Esophagus muscularis mucosa (tissue), 4 donors: ENCODE measurements at regions not wholly inside any gene's neighbourhood (a gene's known extent, or its start where the extent isn't known, plus 50 kb on each side); places are given as distances from the start of the nearest gene placed in this dataset.

ENCODE experiments used
- DNase-seq: peaks from one replicate; pipeline ENCODE4 v3.0.0-alpha.2; 2017; ENCODE audit errors: extremely low spot score
- H3K27ac ChIP-seq, 4 donors: fragments of 200-600 bp; sonication (generic); replicated peaks in 1 of 4; 1 replicate in 3 of 4; 2 replicates in 1 of 4; pipeline ENCODE4 v1.5.1; 2016 to 2019; ENCODE audit warnings: mild to moderate bottlenecking in 1 of 4
- H3K27me3 ChIP-seq, 4 donors: fragments of 200-600 bp; sonication (generic); one replicate each; pipeline versions ENCODE4 v1.5.1 to v1.6.0; 2016 to 2019
- H3K36me3 ChIP-seq, 4 donors: fragments of 200-600 bp; sonication (generic); one replicate each; pipeline ENCODE4 v1.5.1; 2016 to 2019
- H3K4me1 ChIP-seq, 4 donors: fragments of 200-600 bp; sonication (generic); one replicate each; pipeline ENCODE4 v1.5.1; 2016 to 2019
- H3K4me3 ChIP-seq, 4 donors: fragments of 200-600 bp; sonication (generic); 1 replicate in 2 of 4; 2 replicates in 2 of 4; pipeline ENCODE4 v1.5.1; 2016 to 2019; ENCODE audit warnings: mild to moderate bottlenecking in 4 of 4, moderate library complexity in 1 of 4
- H3K9me3 ChIP-seq, 4 donors: fragments of 200-600 bp; sonication (generic); 1 replicate in 3 of 4; 2 replicates in 1 of 4; pipeline ENCODE4 v1.5.1; 2016 to 2019
- EP300 ChIP-seq: sonication (generic); formaldehyde crosslinking; IDR thresholded peaks from one replicate; pipeline ENCODE4 v1.6.1; 2017; ENCODE audit warnings: antibody characterized with exemption
- POLR2A ChIP-seq: fragments of 450-650 bp; IDR thresholded peaks from one replicate; pipeline ENCODE4 v1.6.1; 2017; ENCODE audit warnings: antibody characterized with exemption, moderate library complexity, mild to moderate bottlenecking, low read depth
- POLR2AphosphoS5 ChIP-seq, 2 donors: sonication (generic); formaldehyde crosslinking; IDR thresholded peaks; one replicate each; pipeline ENCODE4 v1.6.1; 2017; ENCODE audit warnings: antibody characterized with exemption in 2 of 2
- WGBS: methylation state at CpG from one replicate; pipeline ENCODE4 v1.1.5; 2018; 5-methylcytosine and 5-hydroxymethylcytosine counted together
- intact Hi-C: fragments of 100-400 bp; cut with DNase I; formaldehyde crosslinking; loops from one replicate; pipeline ENCODE4 v1.15.1; 2023
- TF ChIP-seq, protein P1 (sequence below), 3 experiments: fragments of 200-600 bp in 2 of 3; fragments of 450-650 bp in 1 of 3; sonication (generic) in 2 of 3; IDR thresholded peaks; one replicate each; pipeline ENCODE4 v1.5.1; 2017 to 2019; ENCODE audit warnings: antibody characterized with exemption in 3 of 3, mild to moderate bottlenecking in 2 of 3, moderate library complexity in 1 of 3

DNA sequence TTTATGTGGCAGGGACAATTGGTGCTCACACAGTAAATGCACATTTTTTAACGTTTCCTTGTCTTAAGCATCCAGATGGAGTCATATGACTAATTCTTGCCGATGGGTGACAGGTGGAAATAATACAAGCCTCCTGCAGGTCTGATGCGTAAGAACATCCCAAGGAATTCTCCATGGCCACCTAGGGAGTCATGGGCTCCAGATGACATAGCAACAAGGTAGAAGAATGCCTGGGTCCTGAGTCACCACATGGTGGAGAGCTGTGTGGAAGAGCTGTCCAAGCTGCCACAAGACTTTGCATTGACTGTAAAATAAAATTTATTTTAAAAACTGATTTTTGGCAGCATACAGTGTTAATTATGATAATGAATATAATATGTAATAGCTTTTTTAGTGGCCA lies 77.0 kb upstream of the MAP3K7 start:
- H3K27ac ChIP-seq = no peak overlapping the region
- H3K4me1 ChIP-seq = no peaks in the 10 kb centered on the region
- 81% methylated on average over 3 of the region's 3 CpGs for WGBS
- H3K9me3 ChIP-seq = peaks cover 0 to 17% (median 8%) of the 10 kb centered on the region in 4 donors
- no peak overlapping the region for H3K4me3 ChIP-seq
- no peaks in the 10 kb centered on the region for H3K27me3 ChIP-seq
- no peak for DNase-seq
- TF ChIP-seq, protein P1, sequence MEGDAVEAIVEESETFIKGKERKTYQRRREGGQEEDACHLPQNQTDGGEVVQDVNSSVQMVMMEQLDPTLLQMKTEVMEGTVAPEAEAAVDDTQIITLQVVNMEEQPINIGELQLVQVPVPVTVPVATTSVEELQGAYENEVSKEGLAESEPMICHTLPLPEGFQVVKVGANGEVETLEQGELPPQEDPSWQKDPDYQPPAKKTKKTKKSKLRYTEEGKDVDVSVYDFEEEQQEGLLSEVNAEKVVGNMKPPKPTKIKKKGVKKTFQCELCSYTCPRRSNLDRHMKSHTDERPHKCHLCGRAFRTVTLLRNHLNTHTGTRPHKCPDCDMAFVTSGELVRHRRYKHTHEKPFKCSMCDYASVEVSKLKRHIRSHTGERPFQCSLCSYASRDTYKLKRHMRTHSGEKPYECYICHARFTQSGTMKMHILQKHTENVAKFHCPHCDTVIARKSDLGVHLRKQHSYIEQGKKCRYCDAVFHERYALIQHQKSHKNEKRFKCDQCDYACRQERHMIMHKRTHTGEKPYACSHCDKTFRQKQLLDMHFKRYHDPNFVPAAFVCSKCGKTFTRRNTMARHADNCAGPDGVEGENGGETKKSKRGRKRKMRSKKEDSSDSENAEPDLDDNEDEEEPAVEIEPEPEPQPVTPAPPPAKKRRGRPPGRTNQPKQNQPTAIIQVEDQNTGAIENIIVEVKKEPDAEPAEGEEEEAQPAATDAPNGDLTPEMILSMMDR (IDR thresholded peaks at IDR 0.05) = no peak
- H3K36me3 ChIP-seq = no peaks in the 10 kb centered on the region
- intact Hi-C loops = no loop called here

DNA sequence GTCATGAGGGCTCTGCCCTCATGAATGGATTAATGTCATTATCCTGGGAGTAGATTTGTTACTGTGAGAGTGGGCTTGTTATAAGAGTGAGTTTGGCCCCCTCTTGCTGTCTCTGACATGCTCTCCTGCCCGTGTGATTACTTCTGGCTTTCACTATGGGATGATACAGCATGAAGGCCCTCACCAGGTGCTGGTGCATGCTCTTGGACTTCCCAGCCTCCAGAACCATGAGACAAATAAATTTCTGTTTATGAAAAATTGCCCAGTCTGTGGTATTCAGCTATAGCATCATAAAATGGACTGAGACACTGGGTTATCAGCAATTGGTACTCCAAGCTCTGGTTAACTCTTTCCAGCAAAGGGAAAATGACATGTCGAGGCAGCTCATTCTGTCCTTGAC lies 76.2 kb upstream of the MAP3K7 start:
- intact Hi-C loops = no loop called here
- TF ChIP-seq, protein P1 (IDR thresholded peaks at IDR 0.05) = no peak
- TF ChIP-seq EP300 (no peak), POLR2A (no peak), POLR2AphosphoS5 (IDR thresholded peaks at IDR 0.05) (no peak)
- 90% methylated on average over 2 of the region's 2 CpGs for WGBS

DNA sequence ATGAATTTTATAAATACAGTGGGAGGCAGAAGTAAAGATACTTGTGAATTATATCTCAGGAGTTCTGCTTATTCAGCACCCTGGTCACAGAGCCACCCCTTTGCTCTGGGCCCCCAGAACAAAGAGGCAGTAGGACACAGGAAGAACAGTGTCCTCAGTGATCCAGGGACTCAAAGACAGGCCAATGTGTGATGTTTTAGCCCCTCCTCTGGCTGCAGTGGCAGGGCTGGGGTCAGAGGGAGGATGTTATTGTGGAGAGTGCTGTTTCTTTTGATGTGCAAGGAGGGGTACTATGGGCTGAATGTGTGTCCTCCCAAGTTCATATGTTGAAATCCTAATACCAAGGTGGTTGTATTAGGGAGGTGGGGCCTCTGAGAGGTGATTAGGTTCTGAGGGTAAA lies 74.1 kb upstream of the MAP3K7 start:
- H3K36me3 ChIP-seq = no peaks in the 10 kb centered on the region
- no peaks in the 10 kb centered on the region for H3K27me3 ChIP-seq
- TF ChIP-seq, protein P1 (IDR thresholded peaks at IDR 0.05) = no peak
- TF ChIP-seq POLR2AphosphoS5 (IDR thresholded peaks at IDR 0.05) = no peak
- TF ChIP-seq EP300 = no peak
- TF ChIP-seq POLR2A = no peak
- intact Hi-C loops = no loop called here
- DNase-seq = peak; percentile 66
- H3K9me3 ChIP-seq = peaks cover 0 to 17% (median 8%) of the 10 kb centered on the region in 4 donors
- H3K4me3 ChIP-seq = no peak overlapping the region
- no peak overlapping the region for H3K27ac ChIP-seq
- H3K4me1 ChIP-seq = no peaks in the 10 kb centered on the region

More for the DNA sequence above, 76.2 kb upstream of the MAP3K7 start:
- Histone ChIP-seq H3K36me3 (no peaks in the 10 kb centered on the region), H3K27me3 (no peaks in the 10 kb centered on the region), H3K4me1 (no peaks in the 10 kb centered on the region), H3K4me3 (no peak overlapping the region), H3K9me3 (peaks cover 0 to 17% (median 8%) of the 10 kb centered on the region in 4 donors), H3K27ac (no peak overlapping the region)
- DNase-seq = no peak

DNA sequence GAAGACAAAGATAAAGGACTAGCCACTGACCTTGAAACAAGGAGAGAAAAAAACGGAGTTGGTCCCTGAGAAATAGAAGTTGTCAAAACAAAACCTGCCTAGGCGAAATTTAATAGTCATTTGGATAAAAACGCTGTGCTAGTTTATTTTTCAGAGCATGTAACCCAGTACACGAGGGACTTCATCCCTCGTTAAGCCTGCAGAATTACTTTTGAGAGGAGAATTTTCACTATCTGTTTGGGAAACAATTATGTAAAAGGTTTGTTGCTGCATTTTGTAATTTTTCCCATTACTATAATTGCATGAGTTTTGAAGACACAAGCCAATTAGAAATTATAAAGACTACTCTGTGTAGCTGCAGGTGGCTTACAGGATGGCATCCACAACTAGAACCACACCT lies 71.6 kb upstream of the MAP3K7 start:
- H3K27me3 ChIP-seq = peaks cover 0 to 6% (median 0%) of the 10 kb centered on the region in 4 donors
- H3K36me3 ChIP-seq = no peaks in the 10 kb centered on the region
- DNase-seq = no peak
- H3K4me1 ChIP-seq = no peaks in the 10 kb centered on the region
- intact Hi-C loops = no loop called here
- 55% methylated on average over 5 of the region's 5 CpGs for WGBS
- H3K9me3 ChIP-seq = peaks cover 0 to 12% (median 8%) of the 10 kb centered on the region in 4 donors
- no peak overlapping the region for H3K4me3 ChIP-seq
- TF ChIP-seq EP300 = no peak
- TF ChIP-seq POLR2AphosphoS5 (IDR thresholded peaks at IDR 0.05) = no peak
- TF ChIP-seq, protein P1 (IDR thresholded peaks at IDR 0.05) = no peak
- no peak for TF ChIP-seq POLR2A
- H3K27ac ChIP-seq = no peak overlapping the region

DNA sequence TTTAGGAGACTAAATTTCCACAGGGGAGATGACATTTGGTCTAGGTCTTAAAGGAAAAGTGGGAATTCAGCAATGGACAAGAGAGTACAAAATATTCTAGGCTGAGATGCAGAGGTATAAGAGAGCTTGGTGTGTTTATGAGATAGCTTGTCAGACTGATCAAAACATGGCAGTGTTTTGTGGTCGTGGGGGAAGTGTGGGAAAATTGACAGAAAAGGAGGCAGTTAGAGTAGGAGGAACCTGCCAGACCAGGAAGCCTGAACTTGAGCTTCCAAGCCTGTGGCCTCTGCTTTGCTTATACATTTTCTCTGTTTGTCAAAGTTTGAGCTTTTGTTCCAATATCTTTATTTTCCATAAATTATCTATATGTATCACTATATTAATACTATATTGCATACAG lies 69.5 kb upstream of the MAP3K7 start:
- H3K27ac ChIP-seq = no peak overlapping the region
- intact Hi-C loops = no loop called here
- DNase-seq = peak; percentile 53
- TF ChIP-seq, protein P1 (IDR thresholded peaks at IDR 0.05) = no peak
- TF ChIP-seq POLR2AphosphoS5 (IDR thresholded peaks at IDR 0.05) (no peak), EP300 (no peak), POLR2A (no peak)
- no peak overlapping the region for H3K4me3 ChIP-seq
- H3K36me3 ChIP-seq = no peaks in the 10 kb centered on the region
- whole genome bisulfite sequencing = 11% methylated on average over 1 of the region's 1 CpG
- peaks cover 0 to 11% (median 0%) of the 10 kb centered on the region in 4 donors for H3K27me3 ChIP-seq
- no peaks in the 10 kb centered on the region for H3K9me3 ChIP-seq
- H3K4me1 ChIP-seq = no peaks in the 10 kb centered on the region
